Subcutaneous abdominal adipose tissue (tissue), 5 donors: ENCODE measurements at regions not wholly inside any gene's neighbourhood (a gene's known extent, or its start where the extent isn't known, plus 50 kb on each side); places are given as distances from the start of the nearest gene placed in this dataset.
A peak's percentile ranks its signal among the peaks of the same experiment; 100 is the strongest.
"Not testable (repeated sequence)": the region's sequence is repeated elsewhere in the genome, so short reads cannot be mapped to it uniquely, and the experiment has no call there.

Source experiments
- H3K27ac ChIP-seq: one replicate; pipeline ENCODE4 v1.7.0; 2013; ENCODE audit warnings: low read depth, mild to moderate bottlenecking, inconsistent platforms, low read length, moderate library complexity
- H3K27me3 ChIP-seq, 5 donors: one replicate each; pipeline ENCODE4 v1.7.0; 2013; ENCODE audit warnings: low read length in 5 of 5, inconsistent platforms in 1 of 5; ENCODE audit not compliant: control insufficient read depth in 5 of 5, insufficient read depth in 4 of 5
- H3K36me3 ChIP-seq, 5 donors: one replicate each; pipeline ENCODE4 v1.7.0; 2013; ENCODE audit warnings: low read length in 5 of 5; ENCODE audit not compliant: control insufficient read depth in 5 of 5, insufficient read depth in 5 of 5
- H3K4me1 ChIP-seq, 5 donors: one replicate each; pipeline ENCODE4 v1.7.0; 2013; ENCODE audit warnings: low read length in 5 of 5, mild to moderate bottlenecking in 3 of 5, moderate library complexity in 1 of 5; ENCODE audit not compliant: control insufficient read depth in 5 of 5, insufficient read depth in 5 of 5
- H3K4me3 ChIP-seq, 5 donors: one replicate each; pipeline ENCODE4 v1.7.0; 2013; ENCODE audit warnings: low read length in 5 of 5, low read depth in 1 of 5
- H3K9ac ChIP-seq, 5 donors: one replicate each; pipeline ENCODE4 v1.7.0; 2013; ENCODE audit warnings: low read length in 5 of 5, mild to moderate bottlenecking in 4 of 5, moderate library complexity in 3 of 5
- H3K9me3 ChIP-seq, 5 donors: one replicate each; pipeline ENCODE4 v1.7.0; 2013; ENCODE audit warnings: low read length in 5 of 5; ENCODE audit not compliant: control insufficient read depth in 5 of 5
- donor health status: healthy.
- donor health status: healthy.
- donor health status: healthy.
- donor health status: healthy.
- donor health status: healthy.

DNA sequence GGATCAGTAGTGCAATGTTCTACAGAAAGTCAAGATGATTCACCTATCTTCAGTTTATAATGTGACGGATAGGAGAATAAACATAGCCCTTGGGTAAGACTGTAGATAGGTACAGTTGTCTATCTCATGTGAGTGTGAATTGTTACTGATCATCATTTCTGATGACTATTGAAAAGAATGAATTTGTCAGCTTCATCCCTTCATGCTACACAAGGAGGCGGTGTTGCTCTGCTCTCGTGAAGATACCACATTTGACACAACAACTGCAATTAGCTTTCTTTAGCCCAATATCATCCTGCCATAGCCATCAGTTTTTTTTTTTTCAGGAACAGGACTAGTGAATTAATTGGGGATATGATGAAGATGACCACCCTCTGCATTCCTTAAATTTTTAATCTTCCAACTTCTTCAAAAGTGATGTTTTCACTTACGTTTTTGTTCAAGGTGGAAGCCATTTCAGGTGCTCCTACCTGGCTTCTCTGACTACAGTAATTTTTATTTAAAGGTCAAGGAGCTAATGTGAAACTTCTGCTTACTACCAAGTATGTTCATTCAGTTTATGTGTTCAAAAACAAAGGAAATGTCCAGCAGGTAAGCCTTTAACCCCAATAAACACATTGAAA is 152.9 kb upstream of the MOCS2 start:
- no peaks in the 10 kb centered on the region for H3K9me3 ChIP-seq
- no peak overlapping the region for H3K9ac ChIP-seq
- H3K27ac ChIP-seq, result no peak overlapping the region
- H3K4me3 ChIP-seq, result no peak overlapping the region
- H3K4me1 ChIP-seq, result no peaks in the 10 kb centered on the region
- no peaks in the 10 kb centered on the region for H3K27me3 ChIP-seq
- no peaks in the 10 kb centered on the region for H3K36me3 ChIP-seq

DNA sequence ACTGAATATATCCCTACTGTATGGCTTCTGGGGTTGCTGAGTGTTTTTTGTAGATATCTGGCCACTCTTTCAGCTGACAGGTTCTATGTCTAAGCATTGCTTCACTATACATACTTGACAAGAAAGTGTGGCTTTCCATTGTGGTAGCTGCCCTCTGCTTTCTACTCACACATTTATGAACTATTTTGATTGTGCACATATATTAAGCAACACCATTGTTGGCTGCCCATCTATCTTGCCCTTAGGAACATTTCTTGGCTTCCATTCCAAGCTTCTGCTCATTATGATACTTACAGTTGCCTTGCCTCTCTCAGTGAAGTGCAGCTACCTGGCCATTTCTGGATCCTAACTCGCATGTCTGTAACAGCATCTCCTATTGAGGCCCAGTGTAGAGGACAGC is 153.6 kb upstream of the MOCS2 start:
- no peaks in the 10 kb centered on the region for H3K36me3 ChIP-seq
- no peak overlapping the region for H3K4me3 ChIP-seq
- H3K27me3 ChIP-seq, result no peaks in the 10 kb centered on the region

DNA sequence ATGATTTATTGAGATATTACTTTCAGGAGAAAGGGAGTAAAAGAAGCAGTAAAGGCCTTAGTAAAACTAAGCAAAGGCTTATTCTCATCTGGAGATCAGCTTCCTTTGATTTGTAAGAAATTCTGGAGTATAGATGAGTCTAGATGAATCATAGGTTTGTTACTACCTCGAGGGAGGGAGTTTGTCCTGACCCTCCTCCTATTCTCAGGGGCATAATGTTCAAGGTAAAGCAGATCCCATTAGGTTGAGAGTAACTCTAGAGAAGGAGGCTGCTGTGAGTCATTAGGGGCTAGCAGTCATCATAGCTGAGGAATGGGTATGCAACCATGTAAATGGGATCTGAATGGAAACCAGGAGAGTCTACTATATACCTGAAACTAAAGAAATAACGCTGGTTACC is 155.5 kb upstream of the MOCS2 start:
- Histone ChIP-seq H3K9me3 (no peaks in the 10 kb centered on the region), H3K27ac (no peak overlapping the region), H3K4me3 (no peak overlapping the region), H3K36me3 (no peaks in the 10 kb centered on the region), H3K27me3 (no peaks in the 10 kb centered on the region), H3K4me1 (no peaks in the 10 kb centered on the region), H3K9ac (no peak overlapping the region)

More for the DNA sequence above, 153.6 kb upstream of the MOCS2 start:
- no peak overlapping the region for H3K9ac ChIP-seq
- H3K27ac ChIP-seq, result no peak overlapping the region
- H3K9me3 ChIP-seq, result no peaks in the 10 kb centered on the region
- no peaks in the 10 kb centered on the region for H3K4me1 ChIP-seq

GRCh38 chr5:53268241-53268640 is 158.7 kb upstream of the MOCS2 start:
- not testable (repeated sequence) for H3K27me3 ChIP-seq, H3K4me1 ChIP-seq, H3K4me3 ChIP-seq, H3K36me3 ChIP-seq, H3K27ac ChIP-seq, H3K9ac ChIP-seq, H3K9me3 ChIP-seq

- H3K27me3 ChIP-seq, result no peaks in the 10 kb centered on the region
- H3K9ac ChIP-seq, result no peak overlapping the region
- H3K27ac ChIP-seq, result no peak overlapping the region
- H3K9me3 ChIP-seq, result peaks cover 0 to 4% (median 0%) of the 10 kb centered on the region in 5 donors
- H3K36me3 ChIP-seq, result no peaks in the 10 kb centered on the region
- peaks cover 0 to 5% (median 0%) of the 10 kb centered on the region in 5 donors for H3K4me1 ChIP-seq
- no peak overlapping the region for H3K4me3 ChIP-seq
These were observed 166.1 kb upstream of the MOCS2 start for GRCh38 chr5:53275666-53276065.

GRCh38 chr5:53276825-53277224 is 167.3 kb upstream of the MOCS2 start:
- Histone ChIP-seq H3K27me3 (no peaks in the 10 kb centered on the region), H3K4me1 (peaks cover 0 to 5% (median 0%) of the 10 kb centered on the region in 5 donors)

GRCh38 chr5:53277491-53277890 is 167.9 kb upstream of the MOCS2 start:
- H3K9me3 ChIP-seq, result peaks cover 0 to 4% (median 0%) of the 10 kb centered on the region in 5 donors
- H3K9ac ChIP-seq, result no peak overlapping the region
- no peaks in the 10 kb centered on the region for H3K36me3 ChIP-seq
- H3K27ac ChIP-seq, result no peak overlapping the region
- H3K27me3 ChIP-seq, result no peaks in the 10 kb centered on the region
- peaks cover 0 to 5% (median 0%) of the 10 kb centered on the region in 5 donors for H3K4me1 ChIP-seq
- H3K4me3 ChIP-seq, result no peak overlapping the region

More at GRCh38 chr5:53276825-53277224, 167.3 kb upstream of the MOCS2 start:
- H3K9me3 ChIP-seq, result peaks cover 0 to 4% (median 0%) of the 10 kb centered on the region in 5 donors
- H3K27ac ChIP-seq, result no peak overlapping the region
- H3K36me3 ChIP-seq, result no peaks in the 10 kb centered on the region
- H3K4me3 ChIP-seq, result no peak overlapping the region
- H3K9ac ChIP-seq, result no peak overlapping the region

DNA sequence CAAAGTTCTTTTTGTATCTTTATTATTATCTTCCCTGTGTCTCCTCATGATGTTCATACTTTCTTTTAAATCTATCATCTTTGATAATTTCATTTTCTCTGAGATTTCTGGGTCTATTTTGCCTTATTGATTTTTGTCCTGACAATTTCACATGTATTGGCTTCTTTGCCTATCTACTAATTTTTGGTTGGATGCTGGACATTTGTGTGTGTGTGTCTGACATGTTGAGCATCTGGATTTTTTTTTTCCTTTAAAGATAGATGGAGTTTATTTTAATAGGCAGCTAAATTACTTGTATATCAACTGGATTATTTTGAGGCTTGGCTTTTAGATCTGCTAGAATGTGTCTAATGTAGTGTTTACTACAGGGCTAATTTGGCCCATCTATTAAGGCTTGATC is 178.0 kb upstream of the MOCS2 start:
- Histone ChIP-seq H3K4me3 (no peak overlapping the region), H3K9me3 (peaks cover 0 to 5% (median 0%) of the 10 kb centered on the region in 5 donors), H3K27ac (no peak overlapping the region), H3K36me3 (peaks cover 0 to 3% (median 0%) of the 10 kb centered on the region in 5 donors), H3K9ac (no peak overlapping the region), H3K27me3 (no peaks in the 10 kb centered on the region), H3K4me1 (peaks cover 0 to 6% (median 0%) of the 10 kb centered on the region in 5 donors)

DNA sequence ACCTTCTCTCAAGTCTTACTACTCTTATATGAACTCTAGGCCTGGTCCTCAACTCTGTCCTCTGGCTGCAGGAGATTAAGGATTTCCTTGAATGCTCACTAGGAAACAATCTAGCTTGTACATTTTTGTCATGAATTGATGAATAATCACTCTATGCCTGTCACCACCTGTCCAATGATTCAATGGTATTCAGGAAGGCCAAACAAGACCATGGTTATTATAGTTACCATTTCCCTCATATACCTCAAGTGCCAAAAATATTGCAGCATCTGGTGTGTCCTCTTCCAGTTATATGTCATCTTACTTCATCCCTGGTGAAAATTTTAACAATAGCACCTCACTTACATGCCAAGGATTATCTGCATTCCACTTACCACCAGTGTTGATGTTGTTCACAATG is 179.0 kb upstream of the MOCS2 start:
- H3K27me3 ChIP-seq, result no peaks in the 10 kb centered on the region
- H3K4me3 ChIP-seq, result no peak overlapping the region
- H3K36me3 ChIP-seq, result peaks cover 0 to 3% (median 0%) of the 10 kb centered on the region in 5 donors
- peaks cover 0 to 6% (median 0%) of the 10 kb centered on the region in 5 donors for H3K4me1 ChIP-seq
- H3K9ac ChIP-seq, result no peak overlapping the region
- H3K27ac ChIP-seq, result no peak overlapping the region
- H3K9me3 ChIP-seq, result peaks cover 0 to 5% (median 0%) of the 10 kb centered on the region in 5 donors

- peaks cover 0 to 5% (median 0%) of the 10 kb centered on the region in 5 donors for H3K9me3 ChIP-seq
- H3K27me3 ChIP-seq, result no peaks in the 10 kb centered on the region
- H3K4me3 ChIP-seq, result no peak overlapping the region
- peaks cover 0 to 6% (median 0%) of the 10 kb centered on the region in 5 donors for H3K4me1 ChIP-seq
- no peak overlapping the region for H3K9ac ChIP-seq
- peaks cover 0 to 3% (median 0%) of the 10 kb centered on the region in 5 donors for H3K36me3 ChIP-seq
- peak overlapping the region; percentile 17 for H3K27ac ChIP-seq
These were observed 181.5 kb upstream of the MOCS2 start for GRCh38 chr5:53291047-53291446.
